GM12864 (cell line): ENCODE measurements at regions not wholly inside any gene's neighbourhood (a gene's known extent, or its start where the extent isn't known, plus 50 kb on each side); places are given as distances from the start of the nearest gene placed in this dataset.

ENCODE experiments used
- DNase-seq: peaks from one replicate; pipeline ENCODE4 v3.0.0-alpha.2; 2011; ENCODE audit warnings: low read depth
- H3K4me3 ChIP-seq: 2 replicates; pipeline ENCODE4 v1.5.1; 2011; ENCODE audit warnings: mild to moderate bottlenecking, low read depth, low read length, control low read depth
- CTCF ChIP-seq: IDR thresholded peaks from 2 replicates; pipeline ENCODE4 v1.5.1; 2011; ENCODE audit warnings: low read depth, mild to moderate bottlenecking, moderate library complexity, low read length, control low read depth, inconsistent platforms; ENCODE audit errors: missing control alignments

GRCh38 chr2:200095436-200095835 is 140.1 kb downstream of the MAIP1 start:
- no peak for DNase-seq
- H3K4me3 ChIP-seq = no peak overlapping the region
- TF ChIP-seq CTCF = no peak

- H3K4me3 ChIP-seq = no peak overlapping the region
- TF ChIP-seq CTCF = no peak
- DNase-seq = no peak
These were observed 143.9 kb downstream of the MAIP1 start for GRCh38 chr2:200099256-200099655.

GRCh38 chr2:200100027-200100426 is 144.6 kb downstream of the MAIP1 start:
- no peak for DNase-seq
- no peak for TF ChIP-seq CTCF
- no peak overlapping the region for H3K4me3 ChIP-seq

- DNase-seq = no peak
- no peak overlapping the region for H3K4me3 ChIP-seq
- TF ChIP-seq CTCF = no peak
These were observed 146.5 kb downstream of the MAIP1 start for GRCh38 chr2:200101922-200102321.

GRCh38 chr2:200102971-200103370 is 147.6 kb downstream of the MAIP1 start:
- DNase-seq = no peak
- no peak overlapping the region for H3K4me3 ChIP-seq
- TF ChIP-seq CTCF = no peak

GRCh38 chr2:200104015-200104414 is 148.6 kb downstream of the MAIP1 start:
- no peak for DNase-seq
- TF ChIP-seq CTCF = no peak
- H3K4me3 ChIP-seq = no peak overlapping the region

- DNase-seq = no peak
- no peak for TF ChIP-seq CTCF
- no peak overlapping the region for H3K4me3 ChIP-seq
These were observed 152.3 kb downstream of the MAIP1 start for GRCh38 chr2:200107514-200108217.
